ENCODE measurements at regions not wholly inside any gene's neighbourhood (a gene's known extent, or its start where the extent isn't known, plus 50 kb on each side); places are given as distances from the start of the nearest gene placed in this dataset.

DNA sequence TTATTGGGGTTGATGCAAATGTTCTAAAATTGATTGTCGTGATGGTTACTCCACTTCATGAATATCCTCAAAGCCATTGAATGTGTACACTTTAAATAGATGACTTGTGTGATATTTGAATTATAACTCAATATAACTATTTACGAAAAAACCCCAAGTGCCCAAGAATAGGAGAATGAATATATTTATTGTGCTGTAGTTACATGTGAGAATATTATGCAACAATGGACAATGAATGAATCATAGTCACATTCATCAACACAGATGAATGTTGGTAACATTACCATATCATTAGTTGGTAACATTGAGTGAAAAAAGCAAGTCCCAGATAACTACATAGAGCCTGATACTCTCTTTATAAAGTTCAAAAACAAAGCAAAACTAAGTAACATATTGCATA, 127.8 kb upstream of the UBL3 start:
- no peaks in the 10 kb centered on the region for H3K36me3 Mint-ChIP-seq (ENCODE audit: insufficient read depth)
- DNase-seq (no peak), ATAC-seq (no peak)
- H3K4me3 Mint-ChIP-seq = no peak overlapping the region
- no peaks in the 10 kb centered on the region for H3K27me3 Mint-ChIP-seq (ENCODE audit: low read depth)
- H3K4me1 Mint-ChIP-seq (ENCODE audit: low read depth) = no peaks in the 10 kb centered on the region
- peaks cover 12% of the 10 kb centered on the region for H3K9me3 Mint-ChIP-seq

DNA sequence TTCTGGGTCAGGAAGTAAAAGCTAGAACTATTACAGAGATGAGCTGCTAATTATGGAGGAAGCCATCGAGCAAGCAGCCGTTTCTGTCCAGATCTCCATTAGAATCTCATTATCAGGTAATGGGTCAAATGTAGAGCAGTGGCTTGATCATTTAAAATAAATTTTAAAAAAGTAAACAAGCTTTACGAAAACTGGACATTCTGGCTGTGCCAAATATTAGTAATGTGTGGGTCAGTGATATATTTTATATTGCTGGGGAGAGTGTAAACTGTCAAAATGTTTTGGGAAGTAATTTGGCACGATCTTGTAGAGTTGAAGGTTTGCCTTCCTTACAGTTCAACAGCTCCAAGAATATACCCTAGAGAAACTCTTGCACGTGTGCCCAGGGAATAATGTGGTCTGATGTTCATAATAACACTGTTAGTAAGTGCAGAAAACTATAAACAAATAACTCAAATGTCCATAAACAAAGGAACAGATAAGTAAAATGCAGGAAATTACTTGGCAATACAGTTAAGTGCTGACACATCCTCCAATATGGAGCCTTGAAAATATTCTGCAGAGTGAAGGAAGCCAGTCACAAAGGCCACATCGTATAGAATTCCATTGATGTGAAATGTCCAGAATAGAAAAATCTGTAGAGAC, 127.2 kb upstream of the UBL3 start:
- H3K9me3 Mint-ChIP-seq = peaks cover 8% of the 10 kb centered on the region
- H3K4me1 Mint-ChIP-seq (ENCODE audit: low read depth) = no peaks in the 10 kb centered on the region
- no peak for ATAC-seq
- DNase-seq = no peak
- no peaks in the 10 kb centered on the region for H3K27me3 Mint-ChIP-seq (ENCODE audit: low read depth)
- H3K4me3 Mint-ChIP-seq = no peak overlapping the region
- no peaks in the 10 kb centered on the region for H3K36me3 Mint-ChIP-seq (ENCODE audit: insufficient read depth)

DNA sequence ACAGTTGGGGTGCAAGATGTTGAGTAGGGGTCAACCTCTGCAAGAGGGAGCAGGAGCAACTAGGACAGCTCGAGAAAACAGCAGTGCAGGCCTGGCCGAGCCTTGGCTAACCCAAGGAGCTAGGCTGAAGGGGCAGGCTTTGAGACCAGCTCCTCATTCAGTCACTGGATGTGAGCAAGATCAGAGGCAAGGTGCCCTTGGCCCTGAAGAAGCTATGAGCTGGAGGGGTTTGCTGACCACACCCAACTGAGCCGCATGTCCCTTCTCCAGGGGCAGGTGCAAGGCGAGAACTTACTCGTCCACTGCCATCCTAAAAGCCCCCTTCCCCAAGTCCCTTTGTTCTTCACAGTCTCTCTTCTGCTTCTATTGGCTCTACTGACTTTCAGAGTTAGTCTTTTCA, 126.1 kb upstream of the UBL3 start:
- no peak overlapping the region for H3K4me3 Mint-ChIP-seq
- no peaks in the 10 kb centered on the region for H3K27me3 Mint-ChIP-seq (ENCODE audit: low read depth)
- ATAC-seq = no peak
- no peaks in the 10 kb centered on the region for H3K4me1 Mint-ChIP-seq (ENCODE audit: low read depth)
- H3K9me3 Mint-ChIP-seq = no peaks in the 10 kb centered on the region
- no peak for DNase-seq
- H3K36me3 Mint-ChIP-seq (ENCODE audit: insufficient read depth) = no peaks in the 10 kb centered on the region

DNA sequence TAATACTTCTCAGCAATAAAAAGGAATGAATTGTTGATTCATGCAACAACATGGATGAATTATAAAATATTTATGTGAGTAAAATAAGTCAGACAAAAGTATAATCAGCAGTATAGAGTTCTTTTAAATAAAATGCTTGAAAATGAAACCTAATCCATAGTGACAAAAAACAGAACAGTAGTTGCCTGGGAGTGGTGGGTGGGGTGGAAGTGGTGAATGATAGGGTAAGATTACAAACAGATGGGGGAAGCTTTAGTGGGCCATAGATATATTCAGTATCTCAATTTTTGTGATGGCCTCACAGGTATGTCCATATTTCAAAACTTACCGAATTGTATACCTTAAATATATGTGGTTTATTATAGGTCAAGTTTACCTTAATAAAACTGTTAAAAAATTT, 124.9 kb upstream of the UBL3 start:
- no peaks in the 10 kb centered on the region for H3K36me3 Mint-ChIP-seq (ENCODE audit: insufficient read depth)
- no peak for ATAC-seq
- no peak for DNase-seq
- no peak overlapping the region for H3K4me3 Mint-ChIP-seq
- no peaks in the 10 kb centered on the region for H3K4me1 Mint-ChIP-seq (ENCODE audit: low read depth)
- no peaks in the 10 kb centered on the region for H3K27me3 Mint-ChIP-seq (ENCODE audit: low read depth)
- no peaks in the 10 kb centered on the region for H3K9me3 Mint-ChIP-seq

DNA sequence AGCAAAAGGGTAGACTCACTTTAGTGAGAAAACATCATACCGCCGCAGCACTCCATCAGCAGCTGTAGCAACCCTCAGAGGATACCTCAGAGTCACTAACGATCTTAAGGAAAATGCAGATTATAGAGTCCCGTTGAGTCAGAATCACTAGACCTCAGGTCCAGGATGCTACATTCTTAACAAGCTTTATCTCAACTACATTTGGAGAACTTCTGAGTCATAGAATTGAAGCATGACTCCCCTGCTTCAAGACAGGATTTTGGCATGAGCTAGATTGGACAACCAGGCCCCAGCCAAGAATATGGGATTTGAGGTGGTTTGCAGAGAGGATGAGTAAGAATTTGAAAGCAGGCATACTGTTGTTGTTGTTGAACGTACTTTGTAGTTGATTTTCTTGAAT, 118.9 kb upstream of the UBL3 start:
- H3K4me3 Mint-ChIP-seq = no peak overlapping the region
- no peaks in the 10 kb centered on the region for H3K36me3 Mint-ChIP-seq (ENCODE audit: insufficient read depth)
- DNase-seq (no peak), ATAC-seq (no peak)
- peaks cover 14% of the 10 kb centered on the region for H3K9me3 Mint-ChIP-seq
- no peaks in the 10 kb centered on the region for H3K27me3 Mint-ChIP-seq (ENCODE audit: low read depth)
- H3K4me1 Mint-ChIP-seq (ENCODE audit: low read depth) = no peaks in the 10 kb centered on the region

DNA sequence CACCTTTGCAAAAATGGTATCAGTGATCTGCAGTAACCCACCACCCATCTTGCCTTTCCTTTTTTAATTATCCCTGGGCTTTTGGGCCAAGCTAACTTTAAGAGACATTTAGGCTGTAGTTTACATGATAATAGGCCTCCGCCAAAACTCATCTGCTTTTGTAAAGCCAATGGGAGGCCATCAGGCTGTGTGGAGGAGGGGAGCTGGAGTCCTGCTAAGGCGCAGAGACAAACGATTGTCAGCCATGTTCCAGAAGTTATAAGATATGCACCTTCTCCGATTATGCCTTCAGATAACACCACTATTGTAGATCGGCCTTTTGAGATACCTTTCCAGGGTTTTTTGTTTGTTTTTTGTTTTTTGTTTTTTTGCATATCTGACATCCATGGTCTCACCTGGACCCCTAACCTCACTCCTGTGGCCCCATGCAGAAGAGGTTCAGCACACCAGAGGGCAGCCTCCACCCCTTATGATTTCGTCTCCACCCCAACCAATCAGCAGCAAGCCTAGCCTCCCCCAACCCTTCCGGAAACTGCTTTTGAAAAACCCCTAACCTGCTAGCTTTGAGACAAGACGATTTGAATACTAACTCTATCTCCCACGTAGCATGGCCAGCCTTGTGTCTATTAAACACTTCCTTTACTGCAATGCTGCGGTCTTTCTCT, 113.9 kb upstream of the UBL3 start:
- no peaks in the 10 kb centered on the region for H3K27me3 Mint-ChIP-seq (ENCODE audit: low read depth)
- H3K4me3 Mint-ChIP-seq = no peak overlapping the region
- H3K9me3 Mint-ChIP-seq = peaks cover 14% of the 10 kb centered on the region
- DNase-seq (no peak), ATAC-seq (no peak)
- H3K4me1 Mint-ChIP-seq (ENCODE audit: low read depth) = peaks cover 7% of the 10 kb centered on the region
- no peaks in the 10 kb centered on the region for H3K36me3 Mint-ChIP-seq (ENCODE audit: insufficient read depth)

DNA sequence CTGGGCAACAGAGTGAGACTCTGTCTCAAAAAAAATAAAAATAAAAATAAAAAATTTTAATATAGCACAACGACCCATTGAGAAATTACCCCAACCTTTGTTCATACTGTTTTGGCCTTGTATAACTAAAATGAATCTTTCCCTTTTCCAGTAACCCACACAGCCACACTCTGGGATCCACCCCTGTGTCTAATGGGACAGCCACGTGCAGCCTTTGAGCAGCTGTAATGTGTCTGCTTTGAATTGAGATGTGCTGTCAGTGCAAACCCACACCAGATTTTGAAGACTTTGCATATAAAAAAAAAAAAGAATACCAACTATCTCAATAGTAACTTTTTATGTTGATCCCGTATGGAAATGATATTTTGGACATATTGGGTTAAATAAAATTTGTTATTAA, 112.7 kb upstream of the UBL3 start:
- no peaks in the 10 kb centered on the region for H3K27me3 Mint-ChIP-seq (ENCODE audit: low read depth)
- H3K36me3 Mint-ChIP-seq (ENCODE audit: insufficient read depth) = no peaks in the 10 kb centered on the region
- DNase-seq = no peak
- H3K9me3 Mint-ChIP-seq = peaks cover 9% of the 10 kb centered on the region
- H3K4me1 Mint-ChIP-seq (ENCODE audit: low read depth) = peaks cover 10% of the 10 kb centered on the region
- no peak overlapping the region for H3K4me3 Mint-ChIP-seq
- no peak for ATAC-seq

DNA sequence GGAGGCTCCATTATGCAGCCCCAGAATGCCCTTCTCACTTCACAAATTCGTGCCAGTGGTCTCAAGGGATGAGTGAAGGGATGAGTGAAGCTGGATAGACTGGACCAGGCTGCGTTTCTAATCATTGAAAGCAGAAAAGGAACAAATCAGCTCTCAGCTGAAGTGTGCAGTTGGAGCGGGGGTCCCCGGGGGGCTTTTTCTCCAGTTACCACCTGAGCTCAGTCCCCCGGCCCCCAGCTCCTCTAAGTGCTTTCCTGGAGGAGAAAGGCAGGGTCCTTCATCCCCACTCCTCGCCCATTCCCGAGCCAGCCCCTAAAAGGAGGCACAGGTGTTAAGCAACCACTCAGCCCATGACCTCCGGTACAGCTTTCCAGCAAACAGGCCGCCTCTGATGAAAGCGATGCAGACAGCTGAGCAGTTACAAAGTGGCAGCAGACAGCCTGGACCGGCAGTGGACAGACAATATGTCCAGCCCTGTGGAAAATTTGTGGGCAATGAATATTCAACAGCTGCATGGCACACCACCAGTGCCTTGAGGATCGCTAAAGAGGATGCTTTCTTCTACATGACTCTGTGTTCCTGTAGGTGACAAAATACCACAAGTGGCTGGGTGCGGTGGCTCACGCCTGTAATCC, 110.7 kb upstream of the UBL3 start:
- DNase-seq (no peak), ATAC-seq (no peak)
- Mint-ChIP-seq H3K4me3 (no peak overlapping the region), H3K4me1 (ENCODE audit: low read depth) (peaks cover 16% of the 10 kb centered on the region), H3K9me3 (no peaks in the 10 kb centered on the region), H3K36me3 (ENCODE audit: insufficient read depth) (no peaks in the 10 kb centered on the region), H3K27me3 (ENCODE audit: low read depth) (no peaks in the 10 kb centered on the region)

DNA sequence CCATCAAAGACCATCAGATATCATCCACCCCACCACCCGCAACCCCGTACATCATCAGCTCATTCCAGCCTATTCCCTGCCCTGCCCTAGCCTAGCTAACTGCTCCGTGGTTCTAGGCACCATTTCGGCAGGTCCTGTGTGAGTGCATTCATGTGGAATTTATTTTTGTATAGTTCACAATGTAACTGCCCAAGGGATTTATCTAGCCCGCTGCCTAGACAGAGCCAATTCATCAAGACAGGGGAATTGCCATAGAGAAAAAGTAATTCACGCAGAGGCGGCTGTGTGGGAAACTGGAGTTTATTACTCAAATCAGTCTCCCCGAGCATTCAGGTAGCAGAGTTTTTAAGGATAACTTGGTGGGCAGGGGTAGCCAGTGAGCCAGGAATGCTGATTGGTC, 109.2 kb upstream of the UBL3 start:
- Mint-ChIP-seq H3K27me3 (ENCODE audit: low read depth) (no peaks in the 10 kb centered on the region), H3K36me3 (ENCODE audit: insufficient read depth) (no peaks in the 10 kb centered on the region), H3K9me3 (no peaks in the 10 kb centered on the region), H3K4me3 (no peak overlapping the region), H3K4me1 (ENCODE audit: low read depth) (peaks cover 24% of the 10 kb centered on the region)
- no peak for ATAC-seq
- DNase-seq = no peak

DNA sequence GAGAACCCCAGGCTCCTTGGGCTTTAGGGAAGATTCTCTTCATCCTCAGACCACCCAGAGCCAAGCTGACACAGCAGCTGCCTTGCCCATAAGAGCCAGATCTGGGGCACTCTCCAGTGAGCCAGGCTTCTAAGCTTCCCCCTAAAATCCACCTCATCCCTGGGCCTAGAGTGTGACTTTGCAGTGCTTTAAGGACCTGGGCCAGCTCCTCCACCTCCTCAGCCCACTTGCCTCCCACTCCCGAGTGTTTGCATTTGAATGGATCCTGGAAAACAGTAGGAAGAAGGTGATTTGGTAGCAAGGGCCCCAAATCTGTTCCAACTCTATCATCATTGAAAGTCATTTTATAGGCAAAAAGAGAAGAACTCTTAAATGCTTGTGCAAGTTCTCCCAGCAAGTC, 108.7 kb upstream of the UBL3 start:
- no peaks in the 10 kb centered on the region for H3K36me3 Mint-ChIP-seq (ENCODE audit: insufficient read depth)

DNA sequence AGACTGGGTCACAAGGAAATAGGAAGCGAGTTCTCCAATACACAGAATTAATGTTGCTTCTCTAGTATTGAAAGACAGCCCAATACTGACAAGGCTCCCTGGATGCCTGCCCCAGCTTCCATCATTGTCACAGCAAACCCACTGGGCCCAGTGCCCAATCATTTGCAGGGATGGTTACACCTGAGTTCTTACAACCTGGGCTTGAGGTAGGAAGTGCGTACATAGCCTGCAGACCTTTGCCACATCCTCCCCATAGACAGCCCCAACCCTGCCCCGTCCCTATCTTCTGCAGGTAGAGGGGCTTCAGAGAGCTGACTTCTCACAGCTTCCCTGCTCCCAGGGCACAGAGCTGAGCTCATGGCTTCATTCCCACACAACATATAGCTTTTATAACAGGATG, 108.1 kb upstream of the UBL3 start:
- H3K4me1 Mint-ChIP-seq (ENCODE audit: low read depth) = peaks cover 35% of the 10 kb centered on the region
- ATAC-seq (no peak), DNase-seq (no peak)
- no peak overlapping the region for H3K4me3 Mint-ChIP-seq
- H3K36me3 Mint-ChIP-seq (ENCODE audit: insufficient read depth) = no peaks in the 10 kb centered on the region
- no peaks in the 10 kb centered on the region for H3K27me3 Mint-ChIP-seq (ENCODE audit: low read depth)
- no peaks in the 10 kb centered on the region for H3K9me3 Mint-ChIP-seq

More for the DNA sequence above, 108.7 kb upstream of the UBL3 start:
- no peak for DNase-seq
- Mint-ChIP-seq H3K4me3 (no peak overlapping the region), H3K4me1 (ENCODE audit: low read depth) (peaks cover 29% of the 10 kb centered on the region), H3K27me3 (ENCODE audit: low read depth) (no peaks in the 10 kb centered on the region), H3K9me3 (no peaks in the 10 kb centered on the region)
- no peak for ATAC-seq

DNA sequence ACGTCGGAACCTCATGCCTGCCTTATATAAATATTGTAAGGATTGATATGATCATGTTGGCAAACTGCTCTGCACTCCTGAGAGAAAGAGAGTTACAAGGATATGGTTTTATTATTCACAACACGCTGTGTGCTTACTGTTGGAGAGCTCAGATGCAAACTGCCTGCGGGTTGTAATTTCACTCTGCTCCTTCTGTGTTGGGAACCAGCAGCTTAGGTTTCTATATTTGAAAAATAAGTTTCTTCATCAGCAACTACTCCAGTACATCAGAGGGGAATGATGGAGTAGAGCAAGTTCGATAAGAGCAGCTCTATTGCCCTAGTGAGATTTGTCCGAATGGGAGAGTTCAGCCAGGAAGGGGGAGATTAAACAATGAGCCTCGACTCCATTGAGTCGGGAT, 106.9 kb upstream of the UBL3 start:
- Mint-ChIP-seq H3K27me3 (ENCODE audit: low read depth) (no peaks in the 10 kb centered on the region), H3K36me3 (ENCODE audit: insufficient read depth) (no peaks in the 10 kb centered on the region)
- no peak for ATAC-seq

DNA sequence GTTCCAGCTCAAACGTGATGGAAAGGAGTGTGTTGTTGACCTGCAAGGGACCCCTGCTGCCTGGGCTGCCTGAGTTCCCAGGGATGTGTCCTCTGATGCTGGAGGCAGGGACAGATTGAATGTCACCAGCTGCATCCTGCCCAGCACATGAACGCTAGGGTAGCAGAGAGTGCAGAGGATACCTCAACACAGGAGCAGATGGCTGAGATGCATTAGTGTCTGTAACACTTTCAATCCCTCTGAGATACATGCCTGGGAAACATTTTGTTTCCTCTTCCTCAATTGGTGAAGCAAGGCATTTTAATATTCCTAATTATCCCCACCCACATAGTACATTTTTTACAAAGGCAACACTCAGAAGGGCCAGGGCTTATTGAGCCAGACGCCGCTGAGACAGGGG, 106.4 kb upstream of the UBL3 start:
- peaks cover 40% of the 10 kb centered on the region for H3K4me1 Mint-ChIP-seq (ENCODE audit: low read depth)
- no peak overlapping the region for H3K4me3 Mint-ChIP-seq
- no peaks in the 10 kb centered on the region for H3K36me3 Mint-ChIP-seq (ENCODE audit: insufficient read depth)
- H3K27me3 Mint-ChIP-seq (ENCODE audit: low read depth) = no peaks in the 10 kb centered on the region
- ATAC-seq (no peak), DNase-seq (no peak)
- H3K9me3 Mint-ChIP-seq = no peaks in the 10 kb centered on the region

More for the DNA sequence above, 106.9 kb upstream of the UBL3 start:
- no peak for DNase-seq
- peaks cover 41% of the 10 kb centered on the region for H3K4me1 Mint-ChIP-seq (ENCODE audit: low read depth)
- H3K9me3 Mint-ChIP-seq = no peaks in the 10 kb centered on the region
- H3K4me3 Mint-ChIP-seq = no peak overlapping the region

DNA sequence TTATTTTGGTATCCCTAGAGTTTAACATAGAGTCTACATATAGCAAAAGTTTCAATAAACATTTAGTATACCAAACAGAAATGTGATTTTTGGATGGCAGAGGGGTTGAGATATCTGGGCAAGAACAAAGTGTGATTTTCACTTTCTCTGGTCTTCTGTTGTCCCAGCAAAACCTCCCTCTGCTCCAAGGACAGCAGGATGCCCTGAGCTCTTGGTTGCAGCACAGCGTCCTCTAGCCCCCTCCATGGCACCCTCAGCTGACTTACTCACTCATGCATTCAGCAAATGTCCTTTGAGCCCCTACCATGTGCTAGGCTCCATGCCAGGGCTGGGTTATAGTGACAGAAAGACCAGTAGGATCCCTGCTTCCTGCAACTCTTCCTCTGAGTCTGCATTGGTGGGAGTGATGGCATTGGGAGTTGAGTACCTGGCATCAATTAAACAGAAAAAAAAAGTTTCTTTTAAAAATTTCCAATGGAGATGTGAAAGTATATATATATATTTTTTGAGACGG, 104.8 kb upstream of the UBL3 start:
- no peak for DNase-seq
- no peak for ATAC-seq
- H3K27me3 Mint-ChIP-seq (ENCODE audit: low read depth) = no peaks in the 10 kb centered on the region
- no peaks in the 10 kb centered on the region for H3K36me3 Mint-ChIP-seq (ENCODE audit: insufficient read depth)
- peak overlapping the region; percentile 19 for H3K4me3 Mint-ChIP-seq
- H3K9me3 Mint-ChIP-seq = no peaks in the 10 kb centered on the region
- H3K4me1 Mint-ChIP-seq (ENCODE audit: low read depth) = peaks cover 34% of the 10 kb centered on the region

All from activated T-cell treated with anti-CD3 and anti-CD28 coated beads, Interleukin-2, amount 50 U/mL, for 4 hours (primary cell).